ENCODE measurements at regions not wholly inside any gene's neighbourhood (a gene's known extent, or its start where the extent isn't known, plus 50 kb on each side); places are given as distances from the start of the nearest gene placed in this dataset.

DNA sequence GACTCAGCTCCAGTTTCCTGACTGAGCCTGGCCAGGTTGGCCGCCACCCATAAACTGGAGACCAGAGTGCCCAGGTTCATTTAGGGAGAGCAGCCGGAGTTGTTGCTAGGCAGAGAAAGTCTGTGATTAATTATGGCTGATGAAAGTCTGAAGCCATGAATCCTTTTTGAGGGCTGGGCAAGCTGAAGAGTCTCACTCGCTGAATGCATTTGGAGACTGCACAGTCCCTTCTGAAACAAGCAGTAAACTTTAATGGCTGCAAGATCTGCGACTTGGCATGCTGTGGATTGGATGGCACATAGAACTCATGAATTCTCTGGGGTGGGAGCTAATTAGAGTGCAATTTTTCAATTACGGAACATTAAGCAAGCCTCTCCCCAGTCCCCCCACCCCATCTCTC lies 282.1 kb downstream of the RPLP1 start:
- TF ChIP-seq EP300 (IDR thresholded peaks at IDR 0.05) (no peak), RNF2 (IDR thresholded peaks at IDR 0.05; ENCODE audit: borderline replicate concordance, low read depth) (no peak), POLR2AphosphoS2 (conservative IDR thresholded peaks at IDR 0.05; ENCODE audit: low read length) (no peak), NPAS2 (CRISPR knock-in tag; IDR thresholded peaks at IDR 0.05; ENCODE audit: borderline replicate concordance) (no peak), POLR2A (IDR thresholded peaks at IDR 0.05; ENCODE audit: low read length) (no peak), CEBPB (IDR thresholded peaks at IDR 0.05) (no peak), RAD21 (conservative IDR thresholded peaks at IDR 0.05 in 1 of 2, IDR thresholded peaks at IDR 0.05 in 1 of 2) (no peak), NFE2L2 (conservative IDR thresholded peaks at IDR 0.05; ENCODE audit: low read length) (no peak), MAFK (IDR thresholded peaks at IDR 0.05; ENCODE audit: partially characterized antibody) (no peak), JUN (IDR thresholded peaks at IDR 0.05) (no peak)
- TF ChIP-seq, protein P1, sequence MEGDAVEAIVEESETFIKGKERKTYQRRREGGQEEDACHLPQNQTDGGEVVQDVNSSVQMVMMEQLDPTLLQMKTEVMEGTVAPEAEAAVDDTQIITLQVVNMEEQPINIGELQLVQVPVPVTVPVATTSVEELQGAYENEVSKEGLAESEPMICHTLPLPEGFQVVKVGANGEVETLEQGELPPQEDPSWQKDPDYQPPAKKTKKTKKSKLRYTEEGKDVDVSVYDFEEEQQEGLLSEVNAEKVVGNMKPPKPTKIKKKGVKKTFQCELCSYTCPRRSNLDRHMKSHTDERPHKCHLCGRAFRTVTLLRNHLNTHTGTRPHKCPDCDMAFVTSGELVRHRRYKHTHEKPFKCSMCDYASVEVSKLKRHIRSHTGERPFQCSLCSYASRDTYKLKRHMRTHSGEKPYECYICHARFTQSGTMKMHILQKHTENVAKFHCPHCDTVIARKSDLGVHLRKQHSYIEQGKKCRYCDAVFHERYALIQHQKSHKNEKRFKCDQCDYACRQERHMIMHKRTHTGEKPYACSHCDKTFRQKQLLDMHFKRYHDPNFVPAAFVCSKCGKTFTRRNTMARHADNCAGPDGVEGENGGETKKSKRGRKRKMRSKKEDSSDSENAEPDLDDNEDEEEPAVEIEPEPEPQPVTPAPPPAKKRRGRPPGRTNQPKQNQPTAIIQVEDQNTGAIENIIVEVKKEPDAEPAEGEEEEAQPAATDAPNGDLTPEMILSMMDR (IDR thresholded peaks at IDR 0.05), result no peak
- TF ChIP-seq, protein P2, sequence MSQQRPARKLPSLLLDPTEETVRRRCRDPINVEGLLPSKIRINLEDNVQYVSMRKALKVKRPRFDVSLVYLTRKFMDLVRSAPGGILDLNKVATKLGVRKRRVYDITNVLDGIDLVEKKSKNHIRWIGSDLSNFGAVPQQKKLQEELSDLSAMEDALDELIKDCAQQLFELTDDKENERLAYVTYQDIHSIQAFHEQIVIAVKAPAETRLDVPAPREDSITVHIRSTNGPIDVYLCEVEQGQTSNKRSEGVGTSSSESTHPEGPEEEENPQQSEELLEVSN (IDR thresholded peaks at IDR 0.05; ENCODE audit: borderline replicate concordance, low read depth), result no peak
- TF ChIP-seq, protein P3, sequence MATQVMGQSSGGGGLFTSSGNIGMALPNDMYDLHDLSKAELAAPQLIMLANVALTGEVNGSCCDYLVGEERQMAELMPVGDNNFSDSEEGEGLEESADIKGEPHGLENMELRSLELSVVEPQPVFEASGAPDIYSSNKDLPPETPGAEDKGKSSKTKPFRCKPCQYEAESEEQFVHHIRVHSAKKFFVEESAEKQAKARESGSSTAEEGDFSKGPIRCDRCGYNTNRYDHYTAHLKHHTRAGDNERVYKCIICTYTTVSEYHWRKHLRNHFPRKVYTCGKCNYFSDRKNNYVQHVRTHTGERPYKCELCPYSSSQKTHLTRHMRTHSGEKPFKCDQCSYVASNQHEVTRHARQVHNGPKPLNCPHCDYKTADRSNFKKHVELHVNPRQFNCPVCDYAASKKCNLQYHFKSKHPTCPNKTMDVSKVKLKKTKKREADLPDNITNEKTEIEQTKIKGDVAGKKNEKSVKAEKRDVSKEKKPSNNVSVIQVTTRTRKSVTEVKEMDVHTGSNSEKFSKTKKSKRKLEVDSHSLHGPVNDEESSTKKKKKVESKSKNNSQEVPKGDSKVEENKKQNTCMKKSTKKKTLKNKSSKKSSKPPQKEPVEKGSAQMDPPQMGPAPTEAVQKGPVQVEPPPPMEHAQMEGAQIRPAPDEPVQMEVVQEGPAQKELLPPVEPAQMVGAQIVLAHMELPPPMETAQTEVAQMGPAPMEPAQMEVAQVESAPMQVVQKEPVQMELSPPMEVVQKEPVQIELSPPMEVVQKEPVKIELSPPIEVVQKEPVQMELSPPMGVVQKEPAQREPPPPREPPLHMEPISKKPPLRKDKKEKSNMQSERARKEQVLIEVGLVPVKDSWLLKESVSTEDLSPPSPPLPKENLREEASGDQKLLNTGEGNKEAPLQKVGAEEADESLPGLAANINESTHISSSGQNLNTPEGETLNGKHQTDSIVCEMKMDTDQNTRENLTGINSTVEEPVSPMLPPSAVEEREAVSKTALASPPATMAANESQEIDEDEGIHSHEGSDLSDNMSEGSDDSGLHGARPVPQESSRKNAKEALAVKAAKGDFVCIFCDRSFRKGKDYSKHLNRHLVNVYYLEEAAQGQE (IDR thresholded peaks at IDR 0.05), result no peak
